DOHH2 (cell line): ENCODE measurements at regions not wholly inside any gene's neighbourhood (a gene's known extent, or its start where the extent isn't known, plus 50 kb on each side); places are given as distances from the start of the nearest gene placed in this dataset.
A peak's percentile ranks its signal among the peaks of the same experiment; 100 is the strongest.

ENCODE experiments used
- H3F3A ChIP-seq: fragments of 200-600 bp; sonication (generic), shearing (Covaris generic); 2 replicates; pipeline ENCODE4 v1.6.0; 2016; ENCODE audit warnings: antibody characterized with exemption, mild to moderate bottlenecking; ENCODE audit not compliant: control insufficient read depth, insufficient read depth
- H3K27ac ChIP-seq: fragments of 200-600 bp; sonication (generic); 2 replicates; pipeline ENCODE4 v1.5.1; 2014; ENCODE audit warnings: low read depth, mild to moderate bottlenecking, low read length, moderate library complexity
- H3K27me3 ChIP-seq: fragments of 200-600 bp; sonication (generic); 2 replicates; pipeline ENCODE4 v1.6.1; 2014; ENCODE audit warnings: mild to moderate bottlenecking, low read length, mixed read lengths; ENCODE audit not compliant: control insufficient read depth
- H3K36me3 ChIP-seq: fragments of 200-600 bp; sonication (generic); 2 replicates; pipeline ENCODE4 v1.6.1; 2014; ENCODE audit warnings: mild to moderate bottlenecking, low read length, moderate library complexity, mixed read lengths; ENCODE audit not compliant: control insufficient read depth
- H3K4me1 ChIP-seq: fragments of 200-600 bp; sonication (generic); 2 replicates; pipeline ENCODE4 v1.6.1; 2014; ENCODE audit warnings: mild to moderate bottlenecking, low read length, mixed read lengths; ENCODE audit not compliant: control insufficient read depth
- H3K4me2 ChIP-seq: fragments of 200-600 bp; sonication (generic); 2 replicates; pipeline ENCODE4 v1.6.0; 2014; ENCODE audit warnings: mild to moderate bottlenecking, low read length, moderate library complexity
- H3K4me3 ChIP-seq: fragments of 200-600 bp; sonication (generic); 2 replicates; pipeline ENCODE4 v1.5.1; 2014; ENCODE audit warnings: mild to moderate bottlenecking, low read length, mixed read lengths
- H3K79me2 ChIP-seq: fragments of 200-600 bp; sonication (generic); 2 replicates; pipeline ENCODE4 v1.6.1; 2014; ENCODE audit warnings: mild to moderate bottlenecking, low read length, mixed read lengths; ENCODE audit not compliant: control insufficient read depth
- H3K9me2 ChIP-seq: fragments of 200-600 bp; sonication (generic); replicated peaks from 2 replicates; pipeline ENCODE4 v1.6.1; 2014; ENCODE audit warnings: mild to moderate bottlenecking, low read length, mixed read lengths; ENCODE audit not compliant: control insufficient read depth
- H3K9me3 ChIP-seq: fragments of 200-600 bp; sonication (generic); 2 replicates; pipeline ENCODE4 v1.6.1; 2014; ENCODE audit warnings: antibody characterized with exemption, low read length, mixed read lengths; ENCODE audit not compliant: control insufficient read depth, insufficient read depth
- H4K20me1 ChIP-seq: fragments of 200-600 bp; sonication (generic); 2 replicates; pipeline ENCODE4 v1.6.0; 2014; ENCODE audit warnings: low read depth, mild to moderate bottlenecking, antibody characterized with exemption, low read length, moderate library complexity; ENCODE audit not compliant: control insufficient read depth, insufficient read depth
- EZH2phosphoT487 ChIP-seq: fragments of 200-600 bp; sonication (generic); IDR thresholded peaks from 2 replicates; pipeline ENCODE4 v1.6.1; 2017; ENCODE audit warnings: borderline replicate concordance, mild to moderate bottlenecking, antibody characterized with exemption, low read length, moderate library complexity, mixed read lengths
- TF ChIP-seq, protein P1 (sequence below): fragments of 200-600 bp; sonication (generic); IDR thresholded peaks from one replicate; pipeline ENCODE4 v1.5.1; 2014; ENCODE audit warnings: antibody characterized with exemption, mild to moderate bottlenecking, low read depth, low read length; ENCODE audit not compliant: poor library complexity, severe bottlenecking

DNA sequence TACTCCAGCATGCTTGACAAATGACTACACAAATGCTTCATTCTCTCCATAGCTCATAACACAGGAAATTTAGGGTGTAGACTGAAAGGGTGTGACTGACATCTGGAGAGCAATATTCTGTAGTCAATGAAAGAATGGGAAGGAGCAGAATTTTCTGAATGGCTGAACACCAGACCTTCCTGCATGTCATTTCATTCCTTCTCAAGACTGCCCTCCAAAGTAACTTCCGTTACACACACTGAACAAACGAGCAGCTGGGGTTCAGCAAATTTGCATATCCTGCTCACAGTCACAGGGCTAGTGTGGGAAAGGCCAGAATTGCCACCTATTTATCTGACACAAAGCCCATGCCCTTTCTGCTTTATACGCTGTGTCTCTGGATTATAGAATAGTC, 325.0 kb upstream of the CFAP20DC start:
- H3K4me3 ChIP-seq: peak overlapping the region; percentile 28
- no peaks in the 10 kb centered on the region for H3K79me2 ChIP-seq
- H3K36me3 ChIP-seq: no peaks in the 10 kb centered on the region
- H3K9me2 ChIP-seq: no peaks in the 10 kb centered on the region
- no peak for TF ChIP-seq EZH2phosphoT487
- TF ChIP-seq, protein P1, sequence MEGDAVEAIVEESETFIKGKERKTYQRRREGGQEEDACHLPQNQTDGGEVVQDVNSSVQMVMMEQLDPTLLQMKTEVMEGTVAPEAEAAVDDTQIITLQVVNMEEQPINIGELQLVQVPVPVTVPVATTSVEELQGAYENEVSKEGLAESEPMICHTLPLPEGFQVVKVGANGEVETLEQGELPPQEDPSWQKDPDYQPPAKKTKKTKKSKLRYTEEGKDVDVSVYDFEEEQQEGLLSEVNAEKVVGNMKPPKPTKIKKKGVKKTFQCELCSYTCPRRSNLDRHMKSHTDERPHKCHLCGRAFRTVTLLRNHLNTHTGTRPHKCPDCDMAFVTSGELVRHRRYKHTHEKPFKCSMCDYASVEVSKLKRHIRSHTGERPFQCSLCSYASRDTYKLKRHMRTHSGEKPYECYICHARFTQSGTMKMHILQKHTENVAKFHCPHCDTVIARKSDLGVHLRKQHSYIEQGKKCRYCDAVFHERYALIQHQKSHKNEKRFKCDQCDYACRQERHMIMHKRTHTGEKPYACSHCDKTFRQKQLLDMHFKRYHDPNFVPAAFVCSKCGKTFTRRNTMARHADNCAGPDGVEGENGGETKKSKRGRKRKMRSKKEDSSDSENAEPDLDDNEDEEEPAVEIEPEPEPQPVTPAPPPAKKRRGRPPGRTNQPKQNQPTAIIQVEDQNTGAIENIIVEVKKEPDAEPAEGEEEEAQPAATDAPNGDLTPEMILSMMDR: no peak
- H3K4me1 ChIP-seq: peaks cover 18% of the 10 kb centered on the region
- H3K27me3 ChIP-seq: no peaks in the 10 kb centered on the region
- no peaks in the 10 kb centered on the region for H3K9me3 ChIP-seq
- peak overlapping the region; percentile 49 for H3K27ac ChIP-seq
- no peaks in the 10 kb centered on the region for H4K20me1 ChIP-seq
- no peaks in the 10 kb centered on the region for H3F3A ChIP-seq
- H3K4me2 ChIP-seq: peak overlapping the region; percentile 52

DNA sequence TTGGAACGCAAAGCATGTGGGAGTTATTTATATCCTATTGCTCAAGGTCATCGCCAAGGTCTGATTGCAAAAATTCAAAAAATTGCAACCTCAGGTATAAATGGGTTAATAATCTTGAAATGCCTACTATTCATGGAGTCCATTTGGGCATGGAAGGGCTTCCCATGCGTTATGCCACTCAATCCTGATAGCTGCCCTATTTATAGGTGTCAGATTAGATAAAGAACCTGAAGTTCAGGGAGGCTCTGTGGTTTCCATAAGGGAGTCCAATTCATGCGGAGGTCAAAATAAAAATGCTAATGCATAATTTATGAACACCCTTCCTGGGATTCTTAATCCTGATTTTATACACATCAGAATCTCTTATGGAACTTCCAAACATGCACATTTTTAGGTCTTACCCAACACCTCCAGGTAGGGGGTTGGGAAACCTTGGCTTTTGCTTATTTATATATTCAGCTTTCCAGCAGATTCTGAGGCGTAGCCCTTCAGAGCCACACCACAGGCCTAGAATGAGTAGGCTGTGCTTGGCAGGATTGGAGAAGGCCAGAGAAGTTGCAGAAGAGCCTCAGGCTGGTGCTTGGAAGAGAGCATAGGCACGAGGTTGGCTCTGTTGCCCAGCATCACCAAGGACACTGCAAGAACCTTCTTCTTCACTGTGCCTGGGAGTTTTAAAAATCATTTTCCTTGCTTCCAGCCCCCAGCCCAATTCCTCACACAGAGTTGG, 324.4 kb upstream of the CFAP20DC start:
- H3K27me3 ChIP-seq: no peaks in the 10 kb centered on the region
- H3F3A ChIP-seq: no peaks in the 10 kb centered on the region
- TF ChIP-seq, protein P1: no peak
- no peak for TF ChIP-seq EZH2phosphoT487
- peak overlapping the region; percentile 28 for H3K4me3 ChIP-seq
- H3K79me2 ChIP-seq: no peaks in the 10 kb centered on the region
- peak overlapping the region; percentile 49 for H3K27ac ChIP-seq
- no peaks in the 10 kb centered on the region for H3K9me2 ChIP-seq
- H3K4me2 ChIP-seq: peak overlapping the region; percentile 52
- no peaks in the 10 kb centered on the region for H3K36me3 ChIP-seq
- no peaks in the 10 kb centered on the region for H3K9me3 ChIP-seq
- no peaks in the 10 kb centered on the region for H4K20me1 ChIP-seq
- H3K4me1 ChIP-seq: peaks cover 18% of the 10 kb centered on the region

DNA sequence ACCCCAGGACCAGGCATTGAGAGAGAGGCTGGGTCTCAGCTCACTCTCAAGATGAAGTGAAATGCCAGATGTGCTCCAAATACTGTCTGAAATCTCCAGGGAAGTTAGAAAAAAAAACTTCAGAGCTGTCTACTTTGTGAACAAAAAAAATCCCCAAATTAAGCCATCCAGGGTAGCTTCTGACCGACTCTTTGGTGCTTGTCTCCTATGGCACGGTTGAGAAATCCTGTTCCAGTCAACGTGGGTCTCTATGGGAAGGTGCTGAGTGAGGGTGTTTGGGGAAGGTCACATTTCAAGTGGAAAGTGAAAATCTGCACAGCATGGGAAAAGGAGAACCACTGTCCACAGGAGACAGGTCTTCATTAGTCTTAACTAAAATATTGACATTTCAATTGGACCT, 322.5 kb upstream of the CFAP20DC start:
- no peaks in the 10 kb centered on the region for H3K79me2 ChIP-seq
- no peak overlapping the region for H3K27ac ChIP-seq
- peaks cover 27% of the 10 kb centered on the region for H3K4me1 ChIP-seq
- no peaks in the 10 kb centered on the region for H3K36me3 ChIP-seq
- H3K9me2 ChIP-seq: no peaks in the 10 kb centered on the region
- no peaks in the 10 kb centered on the region for H3K27me3 ChIP-seq
- no peaks in the 10 kb centered on the region for H4K20me1 ChIP-seq
- TF ChIP-seq, protein P1: no peak
- TF ChIP-seq EZH2phosphoT487: no peak
- H3K9me3 ChIP-seq: no peaks in the 10 kb centered on the region
- no peaks in the 10 kb centered on the region for H3F3A ChIP-seq
- no peak overlapping the region for H3K4me2 ChIP-seq
- H3K4me3 ChIP-seq: no peak overlapping the region
